NB4 (cell line): ENCODE measurements at regions not wholly inside any gene's neighbourhood (a gene's known extent, or its start where the extent isn't known, plus 50 kb on each side); places are given as distances from the start of the nearest gene placed in this dataset.

Source experiments
- DNase-seq: peaks from one replicate; pipeline ENCODE4 v3.0.0; 2010; ENCODE audit warnings: low read depth
- H3K4me3 ChIP-seq: one replicate; pipeline ENCODE4 v1.5.1; 2011; ENCODE audit warnings: mild to moderate bottlenecking, low read depth, low read length, moderate library complexity
- MYC ChIP-seq: IDR thresholded peaks from 2 replicates; pipeline ENCODE4 v1.6.1; 2011; ENCODE audit warnings: low read depth, low read length
- POLR2A ChIP-seq: IDR thresholded peaks from 2 replicates; pipeline ENCODE4 v1.6.1; 2011; ENCODE audit warnings: mild to moderate bottlenecking; ENCODE audit not compliant: insufficient read length; ENCODE audit errors: extremely low read depth
- TF ChIP-seq, protein P1 (sequence below): IDR thresholded peaks from 2 replicates; pipeline ENCODE4 v1.6.1; 2011; ENCODE audit warnings: low read depth, low read length
- TF ChIP-seq, protein P2 (sequence below): IDR thresholded peaks from one replicate; pipeline ENCODE4 v1.5.1; 2012; ENCODE audit warnings: low read depth, low read length

DNA sequence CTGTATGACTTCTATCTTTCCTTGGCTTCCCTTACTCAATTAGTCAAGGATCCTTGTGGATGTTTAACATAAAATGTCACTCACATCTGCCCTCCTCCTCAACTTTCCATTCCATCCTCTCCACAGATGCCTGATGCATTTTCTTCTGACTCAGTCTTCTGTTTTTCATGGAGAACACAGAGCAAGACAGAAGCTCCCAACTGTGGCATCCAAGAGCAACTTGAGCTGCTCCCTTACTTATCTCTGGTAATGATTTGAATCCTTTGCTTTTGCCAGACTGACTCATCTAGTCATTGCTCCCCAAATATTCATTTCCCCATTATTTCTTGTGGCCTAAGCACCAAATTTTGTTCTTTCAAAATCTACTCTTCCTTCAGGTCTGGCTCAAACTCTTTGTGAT lies 120.6 kb downstream of the LYPLAL1 start:
- no peak overlapping the region for H3K4me3 ChIP-seq
- no peak for DNase-seq
- TF ChIP-seq POLR2A (no peak), MYC (no peak)
- TF ChIP-seq, protein P1, sequence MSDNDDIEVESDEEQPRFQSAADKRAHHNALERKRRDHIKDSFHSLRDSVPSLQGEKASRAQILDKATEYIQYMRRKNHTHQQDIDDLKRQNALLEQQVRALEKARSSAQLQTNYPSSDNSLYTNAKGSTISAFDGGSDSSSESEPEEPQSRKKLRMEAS, result no peak
- TF ChIP-seq, protein P2, sequence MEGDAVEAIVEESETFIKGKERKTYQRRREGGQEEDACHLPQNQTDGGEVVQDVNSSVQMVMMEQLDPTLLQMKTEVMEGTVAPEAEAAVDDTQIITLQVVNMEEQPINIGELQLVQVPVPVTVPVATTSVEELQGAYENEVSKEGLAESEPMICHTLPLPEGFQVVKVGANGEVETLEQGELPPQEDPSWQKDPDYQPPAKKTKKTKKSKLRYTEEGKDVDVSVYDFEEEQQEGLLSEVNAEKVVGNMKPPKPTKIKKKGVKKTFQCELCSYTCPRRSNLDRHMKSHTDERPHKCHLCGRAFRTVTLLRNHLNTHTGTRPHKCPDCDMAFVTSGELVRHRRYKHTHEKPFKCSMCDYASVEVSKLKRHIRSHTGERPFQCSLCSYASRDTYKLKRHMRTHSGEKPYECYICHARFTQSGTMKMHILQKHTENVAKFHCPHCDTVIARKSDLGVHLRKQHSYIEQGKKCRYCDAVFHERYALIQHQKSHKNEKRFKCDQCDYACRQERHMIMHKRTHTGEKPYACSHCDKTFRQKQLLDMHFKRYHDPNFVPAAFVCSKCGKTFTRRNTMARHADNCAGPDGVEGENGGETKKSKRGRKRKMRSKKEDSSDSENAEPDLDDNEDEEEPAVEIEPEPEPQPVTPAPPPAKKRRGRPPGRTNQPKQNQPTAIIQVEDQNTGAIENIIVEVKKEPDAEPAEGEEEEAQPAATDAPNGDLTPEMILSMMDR, result no peak

DNA sequence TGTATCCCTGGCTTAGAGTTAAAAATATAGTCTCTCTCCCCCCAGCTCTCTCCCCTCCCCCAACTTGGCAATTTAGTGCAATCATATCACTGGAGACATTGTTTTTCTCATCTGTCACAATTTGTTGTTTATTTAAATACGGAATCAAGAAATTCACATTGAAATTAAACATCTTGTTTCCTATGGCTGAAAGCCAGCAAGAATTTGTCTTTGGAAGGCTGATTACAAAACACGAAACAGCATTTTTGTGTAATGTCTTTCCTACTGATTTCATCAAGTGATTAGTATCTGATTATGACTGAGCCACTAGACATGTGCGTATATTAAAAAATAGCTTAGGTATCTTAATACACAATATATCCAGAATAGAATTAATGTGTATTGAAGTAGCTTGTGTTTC lies 119.7 kb downstream of the LYPLAL1 start:
- no peak overlapping the region for H3K4me3 ChIP-seq
- no peak for DNase-seq
- TF ChIP-seq, protein P2, result no peak
- TF ChIP-seq POLR2A (no peak), MYC (no peak)
- TF ChIP-seq, protein P1, result no peak

DNA sequence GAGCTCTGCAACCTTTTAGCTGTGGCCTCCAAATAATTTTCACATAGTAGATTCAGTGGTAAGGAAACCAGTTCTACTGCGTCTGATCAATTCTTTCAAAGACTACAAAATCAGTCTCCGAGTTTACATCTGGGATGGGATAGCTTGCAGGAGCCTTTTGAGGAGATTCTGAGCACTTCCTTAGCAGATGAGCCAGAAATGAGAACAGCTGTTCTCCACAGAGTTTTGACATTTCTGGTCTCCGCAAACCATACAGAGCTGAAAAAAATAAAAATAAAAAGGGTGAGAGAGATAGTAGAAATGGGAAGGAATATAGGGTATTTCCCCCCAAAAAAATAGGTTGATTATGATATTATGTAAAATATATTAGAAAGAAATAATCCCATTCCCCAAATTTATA lies 119.3 kb downstream of the LYPLAL1 start:
- TF ChIP-seq, protein P1, result no peak
- TF ChIP-seq POLR2A (no peak), MYC (no peak)
- TF ChIP-seq, protein P2, result no peak
- no peak for DNase-seq
- H3K4me3 ChIP-seq, result no peak overlapping the region

DNA sequence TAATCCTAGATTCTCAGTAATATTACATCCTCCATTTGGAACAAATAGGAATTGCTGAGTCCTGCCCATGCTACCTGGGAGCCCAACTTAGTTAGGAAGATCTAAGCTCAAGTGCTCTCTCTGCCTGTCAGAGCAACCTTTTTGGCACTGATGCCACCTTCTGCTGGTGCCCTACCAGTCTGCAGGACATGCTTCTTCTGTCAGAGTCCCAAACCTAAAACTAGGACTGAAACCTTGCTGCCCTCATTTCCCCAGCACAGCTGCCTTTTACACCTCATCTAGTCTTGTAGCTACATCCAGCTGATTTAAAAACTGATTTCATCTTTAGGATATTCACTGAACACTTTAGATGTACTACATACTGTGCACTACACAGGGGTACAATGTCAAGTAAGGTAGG lies 118.7 kb downstream of the LYPLAL1 start:
- TF ChIP-seq POLR2A (no peak), MYC (no peak)
- TF ChIP-seq, protein P1, result no peak
- TF ChIP-seq, protein P2, result no peak
- DNase-seq, result no peak
- no peak overlapping the region for H3K4me3 ChIP-seq

DNA sequence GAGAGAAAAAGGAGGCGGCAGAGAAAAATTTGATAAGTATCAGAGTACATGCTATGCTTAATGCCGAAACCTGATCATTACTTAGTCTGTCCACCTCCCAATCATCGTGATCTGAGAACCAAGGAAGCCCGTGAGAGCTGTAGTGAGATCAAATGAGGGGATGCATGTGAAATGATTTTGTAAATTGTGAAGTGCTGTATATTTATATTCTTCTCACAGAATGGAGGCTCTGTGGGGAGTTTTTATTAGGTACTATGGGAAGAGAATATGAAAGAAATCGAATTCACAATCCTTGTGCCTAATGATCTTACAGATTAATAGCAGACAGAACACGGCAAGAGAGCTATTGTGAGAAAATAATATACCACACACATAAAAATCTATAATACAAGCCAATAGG lies 115.5 kb downstream of the LYPLAL1 start:
- TF ChIP-seq, protein P2, result no peak
- TF ChIP-seq MYC, result no peak
- no peak for DNase-seq
- H3K4me3 ChIP-seq, result no peak overlapping the region

DNA sequence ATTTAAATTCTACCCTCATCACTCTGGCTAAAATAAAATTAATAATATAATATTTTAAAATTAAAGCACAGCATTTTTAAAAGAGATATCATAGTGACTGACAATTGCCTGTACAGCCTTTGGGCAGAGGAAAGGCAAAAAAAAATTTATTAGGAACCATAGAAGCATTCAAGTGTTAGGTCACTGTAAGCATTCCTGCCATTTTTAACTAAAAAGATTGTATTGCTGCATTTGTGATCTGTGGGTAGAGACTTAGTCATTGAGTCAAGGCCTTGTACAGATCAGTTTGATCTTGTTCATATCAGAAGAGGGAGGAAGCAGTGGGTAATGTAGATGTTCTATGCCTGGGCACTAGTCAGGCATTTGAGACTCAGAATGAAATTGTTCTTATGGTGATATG lies 109.9 kb downstream of the LYPLAL1 start:
- no peak for TF ChIP-seq MYC
- TF ChIP-seq, protein P2, result no peak
- TF ChIP-seq POLR2A, result no peak
- H3K4me3 ChIP-seq, result no peak overlapping the region
- DNase-seq, result no peak
